D721Med (cell line): ENCODE measurements at regions not wholly inside any gene's neighbourhood (a gene's known extent, or its start where the extent isn't known, plus 50 kb on each side); places are given as distances from the start of the nearest gene placed in this dataset.

Source experiments
- DNase-seq: peaks from one replicate; pipeline ENCODE4 v3.0.0; 2011; ENCODE audit warnings: low spot score; ENCODE audit not compliant: insufficient read length
- FAIRE-seq: peaks from 2 replicates; lab custom pipeline; 2011; peaks lifted over from hg19 to GRCh38; lab: Jason Lieb, UNC
- TF ChIP-seq, protein P1 (sequence below): IDR thresholded peaks from 2 replicates; pipeline ENCODE4 v1.5.1; 2012; ENCODE audit warnings: mild to moderate bottlenecking, control low read depth; ENCODE audit not compliant: insufficient read depth; ENCODE audit errors: missing control alignments

DNA sequence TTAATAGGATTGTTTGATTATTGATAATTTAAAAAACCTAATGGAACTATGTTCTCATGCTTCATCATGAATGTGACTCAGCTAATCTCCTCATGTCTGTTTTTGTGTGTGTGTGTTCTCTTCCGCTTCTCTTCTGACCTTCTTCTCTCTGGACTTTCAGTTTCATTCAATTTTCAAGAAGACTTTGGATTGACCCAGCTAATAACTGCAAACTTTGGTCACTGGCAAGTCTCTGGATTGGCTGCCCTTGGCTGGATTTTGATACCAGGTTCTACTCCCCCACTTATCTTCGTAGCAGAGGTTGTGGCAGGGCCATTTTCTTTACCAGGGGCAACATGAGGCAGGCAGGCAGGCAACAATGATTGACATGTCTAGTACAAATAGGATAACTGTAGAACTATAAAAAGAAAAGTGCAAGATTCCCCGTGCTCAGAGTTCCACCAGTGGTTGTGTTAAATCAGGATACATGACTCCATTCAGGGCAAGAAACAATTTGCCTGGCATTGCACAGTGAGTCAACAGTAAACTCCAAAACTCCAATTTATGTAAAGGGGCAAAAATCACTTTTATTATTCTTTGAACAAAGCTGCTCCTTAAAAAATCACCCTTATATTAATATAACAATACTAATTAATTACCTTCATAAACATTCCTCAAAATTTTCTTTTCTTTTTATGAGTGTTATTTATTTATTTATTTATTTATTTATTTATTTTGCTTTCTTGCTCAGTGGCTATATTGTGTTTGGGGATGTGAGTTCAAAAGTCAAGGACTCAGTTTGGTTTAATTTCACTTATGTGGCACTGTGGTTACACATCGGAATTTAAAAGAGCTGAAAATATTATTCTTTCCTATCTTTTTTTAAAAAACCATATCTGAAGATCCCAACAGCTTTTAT, 167.6 kb downstream of the RND3 start:
- FAIRE-seq = no peak
- DNase-seq = no peak
- TF ChIP-seq, protein P1, sequence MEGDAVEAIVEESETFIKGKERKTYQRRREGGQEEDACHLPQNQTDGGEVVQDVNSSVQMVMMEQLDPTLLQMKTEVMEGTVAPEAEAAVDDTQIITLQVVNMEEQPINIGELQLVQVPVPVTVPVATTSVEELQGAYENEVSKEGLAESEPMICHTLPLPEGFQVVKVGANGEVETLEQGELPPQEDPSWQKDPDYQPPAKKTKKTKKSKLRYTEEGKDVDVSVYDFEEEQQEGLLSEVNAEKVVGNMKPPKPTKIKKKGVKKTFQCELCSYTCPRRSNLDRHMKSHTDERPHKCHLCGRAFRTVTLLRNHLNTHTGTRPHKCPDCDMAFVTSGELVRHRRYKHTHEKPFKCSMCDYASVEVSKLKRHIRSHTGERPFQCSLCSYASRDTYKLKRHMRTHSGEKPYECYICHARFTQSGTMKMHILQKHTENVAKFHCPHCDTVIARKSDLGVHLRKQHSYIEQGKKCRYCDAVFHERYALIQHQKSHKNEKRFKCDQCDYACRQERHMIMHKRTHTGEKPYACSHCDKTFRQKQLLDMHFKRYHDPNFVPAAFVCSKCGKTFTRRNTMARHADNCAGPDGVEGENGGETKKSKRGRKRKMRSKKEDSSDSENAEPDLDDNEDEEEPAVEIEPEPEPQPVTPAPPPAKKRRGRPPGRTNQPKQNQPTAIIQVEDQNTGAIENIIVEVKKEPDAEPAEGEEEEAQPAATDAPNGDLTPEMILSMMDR = no peak

DNA sequence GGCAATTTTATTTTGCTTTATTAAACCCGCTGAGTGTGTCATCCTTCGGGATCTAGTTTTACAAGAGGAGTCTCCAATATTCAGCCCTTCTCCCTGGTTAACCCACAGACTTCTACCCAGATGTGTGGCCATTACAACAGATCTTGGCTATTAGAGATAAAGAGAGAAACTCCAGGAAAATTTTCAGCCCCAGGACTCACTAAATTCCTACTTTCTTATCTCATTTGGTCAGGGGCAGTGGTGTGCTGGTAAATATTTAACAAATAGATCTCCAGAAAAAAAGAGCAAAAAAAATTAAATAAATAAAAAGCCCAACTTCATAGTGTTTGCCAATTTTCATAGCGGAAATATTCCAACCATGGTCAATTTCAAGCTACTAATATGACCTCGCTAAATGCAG, 168.4 kb downstream of the RND3 start:
- DNase-seq (no peak), FAIRE-seq (no peak)
- TF ChIP-seq, protein P1 = no peak

DNA sequence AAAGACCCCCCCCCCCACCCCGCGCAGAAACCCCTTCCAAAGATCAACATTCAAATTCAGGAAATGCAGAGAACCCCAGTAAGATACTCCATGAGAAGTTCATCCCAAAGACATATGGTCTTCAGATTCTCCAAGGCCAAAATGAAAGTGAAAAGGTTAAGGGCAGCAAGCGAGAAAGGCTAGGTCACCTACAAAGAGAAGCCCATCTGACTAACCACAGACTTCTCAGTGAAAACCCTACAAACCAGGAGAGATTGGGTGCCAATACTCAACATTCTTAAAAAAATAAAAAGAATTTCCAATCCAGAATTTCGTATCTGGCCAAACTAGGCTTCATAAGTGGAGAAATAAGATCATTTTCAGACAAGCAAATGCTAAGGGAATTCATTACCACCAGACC, 175.2 kb downstream of the RND3 start:
- DNase-seq (no peak), FAIRE-seq (no peak)
- TF ChIP-seq, protein P1 = no peak

DNA sequence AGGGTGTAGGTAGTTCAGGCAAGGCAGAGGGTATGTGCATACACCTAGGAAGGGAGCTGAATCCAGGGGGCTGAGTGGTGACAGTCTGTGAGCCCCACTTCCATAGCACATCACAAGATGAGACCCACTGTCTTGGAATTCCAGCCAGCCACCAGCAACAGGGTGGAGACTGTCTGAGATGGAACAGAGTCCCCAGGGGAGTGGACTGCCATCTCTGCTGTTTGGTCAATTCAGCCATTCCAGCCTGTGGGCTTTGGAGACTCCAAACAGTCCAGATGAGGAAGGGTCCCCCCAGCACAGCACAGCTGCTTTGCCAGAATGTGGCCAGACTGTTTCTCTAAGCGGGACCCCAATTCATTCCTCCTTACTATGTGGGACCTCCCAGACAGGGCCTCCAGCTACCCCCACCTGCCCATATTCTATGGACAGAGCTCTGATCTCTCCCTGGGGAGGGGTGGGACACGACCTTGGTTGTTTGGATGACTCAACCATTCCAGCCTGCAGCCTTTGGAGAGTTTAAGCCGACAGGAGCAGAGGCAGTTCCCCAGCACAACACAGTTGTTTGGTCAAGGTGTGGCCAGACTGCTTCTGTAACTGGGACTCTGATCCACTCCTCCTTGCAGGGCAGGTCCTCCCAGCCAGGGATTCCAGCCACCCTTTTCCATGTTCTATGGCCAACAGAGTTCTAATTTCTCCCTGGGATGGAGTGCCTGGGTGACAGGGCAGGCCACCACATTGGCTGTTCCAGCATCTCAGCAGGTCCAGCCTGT, 178.0 kb downstream of the RND3 start:
- TF ChIP-seq, protein P1 = no peak
- FAIRE-seq (no peak), DNase-seq (no peak)

DNA sequence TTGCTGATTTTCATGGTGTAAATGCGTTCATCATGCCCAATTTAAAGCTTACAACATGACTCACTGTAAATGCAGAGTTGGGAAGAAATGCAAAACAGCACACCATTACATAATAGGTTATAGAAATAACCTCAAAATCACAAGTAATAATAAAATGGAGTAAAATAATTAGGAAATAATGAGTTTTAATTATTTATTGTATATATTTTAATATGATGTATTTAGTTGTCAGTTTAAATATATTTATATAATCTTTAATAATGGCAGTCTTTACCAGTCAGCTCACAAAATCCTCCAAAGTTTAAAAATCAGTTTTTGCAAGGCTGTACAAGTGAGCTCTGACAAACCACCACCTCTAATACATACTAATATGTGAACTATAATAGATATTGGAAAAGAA, 180.2 kb downstream of the RND3 start:
- TF ChIP-seq, protein P1 = no peak
- FAIRE-seq = no peak
- no peak for DNase-seq

DNA sequence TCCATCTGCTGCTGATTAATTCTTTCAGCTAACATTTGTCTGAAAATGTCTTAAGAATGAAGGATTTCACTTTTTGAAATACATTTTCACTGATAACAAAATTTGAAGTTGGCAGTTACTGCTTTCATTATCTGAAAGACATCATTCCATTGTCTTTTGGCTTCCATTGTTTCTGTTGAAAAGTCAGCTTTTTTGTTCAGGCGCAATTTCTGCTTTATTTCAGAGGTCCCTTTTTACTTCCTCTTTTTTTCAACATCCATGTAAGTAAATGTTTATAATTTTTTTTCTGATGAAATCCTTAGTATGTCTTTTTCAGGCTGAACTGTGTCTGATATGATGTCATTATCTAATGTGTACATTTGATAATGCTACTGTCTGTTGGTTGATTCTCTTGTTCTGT, 184.2 kb downstream of the RND3 start:
- peak; percentile 51 for FAIRE-seq
- TF ChIP-seq, protein P1 = no peak
- no peak for DNase-seq
